HG02798 (cell line): ENCODE measurements at regions not wholly inside any gene's neighbourhood (a gene's known extent, or its start where the extent isn't known, plus 50 kb on each side); places are given as distances from the start of the nearest gene placed in this dataset.

ENCODE experiments used
- ATAC-seq: cut with Tn5 transposase; IDR thresholded peaks from one replicate; pipeline ENCODE4 v1.9.1; 2021; ENCODE audit warnings: mild to moderate bottlenecking; ENCODE audit not compliant: unreplicated experiment, poor library complexity

DNA sequence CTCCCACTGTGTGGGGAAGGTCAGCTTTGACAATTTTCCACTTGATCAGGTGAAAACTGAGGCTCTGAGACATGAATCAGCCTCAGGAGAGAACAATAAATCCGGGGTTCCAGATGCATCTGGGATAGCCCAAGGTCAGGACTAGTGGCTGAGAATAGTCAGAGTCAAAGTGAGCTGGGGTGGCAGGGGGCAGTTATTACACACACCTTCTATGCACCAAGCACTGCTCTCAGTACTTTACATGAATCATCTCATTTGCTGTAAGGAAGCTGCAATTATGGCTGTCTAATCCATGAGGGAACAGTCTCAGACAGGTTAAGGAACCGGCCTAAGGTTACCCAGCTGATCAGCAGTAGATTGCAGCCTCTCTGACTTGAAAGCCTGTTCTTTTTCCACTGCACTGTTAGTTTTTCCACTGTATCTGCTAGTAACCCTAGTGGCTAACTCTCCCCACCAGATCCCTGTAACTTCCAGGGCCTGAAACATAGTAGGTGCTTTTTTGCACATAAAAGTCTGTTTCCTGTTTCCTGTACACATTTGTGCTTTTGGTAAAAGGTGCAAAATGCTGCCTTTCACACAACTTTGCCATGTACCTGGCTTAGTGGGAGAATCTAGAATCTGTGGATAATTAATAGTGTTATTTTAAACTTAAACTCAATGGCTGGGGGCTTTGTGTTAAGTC is 125.9 kb downstream of the EMX2 start:
- ATAC-seq, result no peak

DNA sequence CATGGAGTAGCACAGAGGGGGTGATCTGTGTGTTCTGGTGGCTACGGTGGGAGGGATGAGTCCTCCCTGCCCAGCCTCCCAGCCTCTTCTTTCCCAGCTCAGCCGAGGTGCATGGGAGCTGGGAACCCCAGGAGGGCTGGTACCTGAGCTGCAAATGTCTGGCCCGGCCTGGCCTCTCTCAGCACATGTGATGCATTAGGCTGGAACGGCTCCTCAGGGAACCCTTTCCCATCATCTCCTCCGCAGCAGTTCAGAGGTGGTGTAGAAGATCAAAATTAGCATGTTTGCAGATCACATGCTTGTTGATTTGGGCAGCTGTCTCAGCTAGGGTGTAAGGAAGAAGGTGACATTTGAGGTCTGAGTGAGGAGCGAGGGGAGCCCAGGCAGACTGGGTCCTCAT is 126.6 kb downstream of the EMX2 start:
- ATAC-seq, result no peak

DNA sequence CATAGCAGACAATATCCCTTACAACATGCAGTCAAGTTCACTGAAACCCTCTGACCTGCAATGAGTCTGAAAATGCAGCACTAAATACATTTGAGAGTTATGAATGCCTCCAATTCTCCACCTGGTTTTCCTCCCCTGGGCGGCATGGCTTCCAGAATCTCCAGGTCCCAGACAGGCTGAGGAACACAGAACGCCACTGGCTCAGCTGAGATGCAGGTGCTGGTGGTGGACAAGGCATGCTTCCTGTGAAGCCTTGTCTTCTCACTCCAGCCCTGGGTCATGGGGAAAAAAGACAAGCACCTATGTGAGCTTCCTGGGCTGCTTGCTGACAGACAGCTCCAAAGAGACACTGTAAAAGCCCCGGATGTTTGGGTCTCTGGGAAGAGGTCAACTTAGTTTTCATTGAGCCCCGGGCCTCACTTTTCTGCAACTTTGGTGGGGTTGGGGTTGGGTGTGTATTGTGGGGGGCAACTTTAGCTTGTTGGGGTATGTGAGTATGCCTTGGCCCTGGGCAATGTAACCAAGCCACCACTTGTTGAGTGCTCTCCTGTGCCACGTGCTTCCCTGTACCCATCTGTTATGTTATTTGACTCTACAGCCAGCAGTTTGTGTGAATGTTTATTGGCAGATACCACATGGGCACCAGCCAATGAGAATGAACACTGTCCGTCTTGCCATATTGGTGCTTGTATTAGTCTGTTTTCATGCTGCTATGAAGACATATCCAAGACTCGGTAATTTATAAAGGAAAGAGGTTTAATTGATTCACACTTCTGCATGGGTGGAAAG is 127.8 kb downstream of the EMX2 start:
- ATAC-seq, result no peak

DNA sequence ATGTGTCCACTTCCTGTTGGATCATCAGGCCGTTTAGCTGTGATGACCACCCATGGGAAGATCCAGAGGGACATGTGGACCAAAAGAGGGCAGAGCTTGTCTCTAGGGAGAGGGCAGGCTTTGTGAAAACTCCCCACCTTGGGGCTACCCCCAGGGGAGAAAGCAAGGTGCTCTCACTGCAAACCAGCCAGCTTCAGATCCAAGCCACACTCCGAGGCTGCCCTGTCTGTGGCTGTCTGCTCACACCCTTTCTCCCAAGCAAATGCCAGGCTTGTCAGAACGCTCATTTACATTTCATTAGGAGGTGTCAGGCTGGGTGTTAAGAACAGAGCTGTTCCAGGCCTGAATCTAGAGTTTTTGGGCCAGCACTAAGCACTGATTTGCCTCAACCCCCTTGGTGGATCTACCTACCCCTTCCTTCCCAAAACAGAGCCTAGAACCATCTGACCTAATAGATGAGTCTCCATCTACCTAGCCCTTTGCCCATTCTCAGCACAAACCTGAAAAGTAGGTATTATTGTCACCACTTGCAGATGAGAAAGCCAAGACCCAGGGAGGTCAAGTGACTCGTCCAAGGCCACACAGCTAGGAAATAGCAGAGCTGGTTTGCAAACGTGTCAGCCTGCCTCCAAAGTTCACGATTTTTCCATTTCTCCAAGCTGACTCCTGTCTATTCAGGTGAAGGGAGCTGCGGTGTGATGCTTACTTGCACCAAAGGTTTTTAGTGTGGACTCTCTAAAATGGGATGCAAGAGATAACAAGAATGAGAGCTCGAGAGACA is 130.9 kb downstream of the EMX2 start:
- ATAC-seq, result no peak

DNA sequence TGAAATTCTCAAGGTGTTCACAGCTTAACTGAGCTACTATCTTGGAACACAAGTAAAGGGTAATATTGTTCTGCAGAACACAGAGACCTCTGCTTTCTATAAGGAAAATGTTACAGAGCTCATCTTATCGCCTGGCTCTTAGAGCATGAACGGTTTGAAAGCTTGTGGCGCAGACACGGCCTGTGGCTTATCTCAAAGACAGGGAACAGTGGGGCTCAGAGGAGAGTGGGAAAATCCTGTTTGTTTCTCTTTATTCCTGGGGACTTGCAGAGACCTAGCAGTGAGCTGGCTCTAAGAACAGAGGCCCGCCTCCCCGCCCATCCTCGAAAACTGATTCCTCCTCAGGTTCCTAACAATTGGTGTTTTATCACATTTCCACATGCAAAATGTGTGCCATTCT is 131.7 kb downstream of the EMX2 start:
- no peak for ATAC-seq

DNA sequence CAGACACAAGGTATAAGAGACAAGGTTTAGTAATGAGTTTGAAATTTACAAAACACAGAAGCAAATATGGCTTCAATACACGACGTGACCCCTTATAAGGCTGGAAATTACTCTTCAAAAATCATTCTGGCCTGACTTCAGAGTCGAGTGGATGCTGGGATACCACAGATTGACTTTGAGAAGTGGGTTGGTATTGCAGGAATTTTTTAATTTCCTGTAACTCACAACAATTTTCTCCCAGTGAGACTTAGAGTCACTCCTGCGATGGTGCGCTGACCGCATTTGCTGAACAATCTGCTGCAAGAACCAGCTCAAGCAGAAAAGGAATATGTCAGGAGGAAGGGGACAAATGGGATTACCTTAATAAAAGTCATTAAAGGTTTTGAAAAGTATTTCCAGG is 132.1 kb downstream of the EMX2 start:
- no peak for ATAC-seq

DNA sequence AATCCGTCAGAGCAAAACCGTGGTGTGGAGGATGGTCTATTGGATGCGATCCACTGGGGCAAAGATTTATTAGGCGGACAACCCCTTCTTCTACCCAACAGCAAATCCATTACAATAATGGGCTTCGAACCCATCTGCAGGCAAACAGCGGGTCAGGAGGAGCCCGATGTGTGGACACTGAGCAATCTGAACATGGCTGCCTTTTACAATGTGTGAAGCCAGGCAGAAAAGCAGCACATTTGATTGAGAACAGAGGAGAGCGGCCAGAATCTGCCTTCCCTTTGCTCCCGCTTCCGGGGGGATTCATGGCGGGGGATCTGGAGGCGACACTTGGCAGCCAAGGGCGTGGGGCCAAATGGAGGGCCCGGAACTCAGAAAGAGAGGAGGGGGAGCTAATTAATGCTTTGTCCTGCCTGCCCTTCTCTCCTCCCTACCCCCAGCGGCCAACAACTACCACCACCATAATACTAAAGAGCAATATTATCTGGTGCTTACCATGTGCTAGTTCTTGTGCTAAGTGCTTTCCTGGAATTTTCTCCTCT is 133.0 kb downstream of the EMX2 start:
- ATAC-seq, result no peak

DNA sequence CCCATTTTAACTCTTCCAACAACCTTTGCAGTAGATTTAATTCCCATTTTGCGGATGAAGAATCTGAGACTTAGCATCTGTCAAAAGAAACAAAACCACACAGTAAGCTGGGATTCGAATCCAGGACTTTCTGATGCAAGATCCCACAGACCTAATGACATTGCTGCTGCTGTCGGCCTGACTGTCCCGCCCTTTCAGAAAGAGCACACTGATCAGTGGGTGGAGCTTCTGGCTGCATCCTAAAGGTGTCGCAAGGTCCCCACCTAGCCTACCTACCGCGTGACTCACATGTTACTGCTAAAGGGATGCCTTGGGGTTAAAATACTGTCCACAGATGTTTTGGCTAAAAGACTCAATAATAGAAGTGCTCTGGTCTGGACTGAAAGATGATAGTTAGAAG is 134.7 kb downstream of the EMX2 start:
- ATAC-seq, result no peak

DNA sequence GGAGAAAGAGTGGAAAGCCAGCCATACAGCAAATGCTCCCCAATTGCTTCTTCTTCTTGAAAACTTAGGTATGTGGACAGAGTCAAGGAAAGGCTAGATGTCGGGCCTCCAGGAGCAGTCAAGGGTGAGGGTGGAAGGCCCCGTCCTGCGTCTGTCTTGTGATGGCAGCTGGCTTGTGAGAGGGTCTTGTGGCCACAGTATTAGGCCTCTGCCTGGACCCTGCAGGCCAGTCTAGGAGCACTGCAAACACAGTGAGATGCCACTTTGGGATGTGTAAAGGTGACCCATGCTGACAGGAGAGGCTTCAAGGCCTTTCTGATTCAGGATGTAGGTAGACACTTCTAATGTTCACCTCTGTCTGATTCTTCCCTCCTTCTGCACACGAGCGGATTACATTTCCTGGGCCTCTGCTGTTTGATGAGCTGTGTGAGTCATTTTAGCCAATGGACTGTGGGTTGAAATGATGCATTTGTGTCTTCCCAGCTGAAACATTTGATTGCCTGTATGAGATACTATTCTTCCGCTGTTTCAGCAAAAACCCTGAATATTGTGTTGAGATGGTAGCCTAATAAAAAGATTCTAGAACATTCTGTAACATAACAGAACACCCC is 135.4 kb downstream of the EMX2 start:
- no peak for ATAC-seq

DNA sequence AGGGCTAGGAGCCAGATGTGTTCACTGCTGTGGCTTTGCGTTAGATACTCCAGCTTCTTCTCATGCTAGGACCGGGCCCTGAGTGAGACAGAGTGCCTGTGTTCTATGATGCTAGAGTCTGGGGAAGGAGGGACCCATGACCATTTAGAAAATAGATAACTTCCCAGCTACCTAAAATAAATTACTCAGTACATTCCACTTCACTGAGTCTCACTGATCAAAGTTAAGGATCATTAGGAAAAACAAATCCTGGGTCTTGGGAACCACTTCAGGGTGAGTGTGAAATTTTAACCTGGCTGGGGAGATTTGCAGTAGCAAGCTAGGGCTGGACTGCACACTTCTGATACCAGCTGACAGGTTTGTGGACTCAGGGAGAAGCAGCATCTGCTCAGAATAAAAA is 138.1 kb downstream of the EMX2 start:
- ATAC-seq, result no peak

DNA sequence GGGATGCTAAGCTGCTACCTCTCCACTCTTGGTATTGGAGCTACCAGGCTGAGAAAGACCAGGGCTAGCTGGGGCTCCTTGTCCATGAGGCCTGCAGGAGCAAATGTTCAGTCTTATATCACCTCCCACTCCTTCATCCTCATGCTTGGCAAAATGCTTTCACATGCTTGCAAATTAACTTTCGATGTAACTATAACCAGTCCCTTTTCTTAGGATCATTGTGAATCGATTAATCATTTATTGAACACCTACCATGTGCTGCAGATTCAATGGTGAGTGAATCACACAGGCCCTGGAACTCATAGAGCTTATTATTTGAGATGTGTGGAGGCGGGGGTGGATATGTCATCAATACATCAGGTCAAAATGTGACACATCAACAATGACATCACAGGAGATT is 138.6 kb downstream of the EMX2 start:
- ATAC-seq, result no peak

DNA sequence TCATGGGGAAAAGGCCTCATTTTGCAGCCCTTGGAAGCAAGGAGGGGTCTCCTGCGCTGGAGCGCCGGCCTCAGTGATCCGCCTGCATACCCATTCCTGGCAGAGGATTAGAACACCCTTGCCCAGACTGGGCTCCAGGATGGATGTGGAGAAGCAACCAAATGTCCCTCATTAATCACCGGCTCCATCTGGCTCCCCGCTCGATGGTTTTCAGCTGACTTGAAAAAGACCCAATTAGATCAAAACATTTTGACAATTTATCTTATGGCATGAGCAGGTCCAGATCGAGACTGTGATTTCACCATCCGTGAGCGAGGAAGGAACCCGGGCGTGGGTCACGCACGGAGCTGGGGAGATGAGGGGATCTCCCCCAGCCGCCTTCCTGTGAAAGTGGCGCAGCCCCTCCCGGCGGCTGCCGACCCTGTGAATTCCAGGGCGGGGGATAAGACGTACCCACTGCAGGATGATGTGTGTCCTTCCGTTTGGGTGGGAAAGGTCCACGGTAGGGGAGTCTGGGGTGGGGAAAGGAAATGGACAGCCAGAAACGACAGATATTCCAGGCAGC is 141.6 kb downstream of the EMX2 start:
- ATAC-seq, result no peak

DNA sequence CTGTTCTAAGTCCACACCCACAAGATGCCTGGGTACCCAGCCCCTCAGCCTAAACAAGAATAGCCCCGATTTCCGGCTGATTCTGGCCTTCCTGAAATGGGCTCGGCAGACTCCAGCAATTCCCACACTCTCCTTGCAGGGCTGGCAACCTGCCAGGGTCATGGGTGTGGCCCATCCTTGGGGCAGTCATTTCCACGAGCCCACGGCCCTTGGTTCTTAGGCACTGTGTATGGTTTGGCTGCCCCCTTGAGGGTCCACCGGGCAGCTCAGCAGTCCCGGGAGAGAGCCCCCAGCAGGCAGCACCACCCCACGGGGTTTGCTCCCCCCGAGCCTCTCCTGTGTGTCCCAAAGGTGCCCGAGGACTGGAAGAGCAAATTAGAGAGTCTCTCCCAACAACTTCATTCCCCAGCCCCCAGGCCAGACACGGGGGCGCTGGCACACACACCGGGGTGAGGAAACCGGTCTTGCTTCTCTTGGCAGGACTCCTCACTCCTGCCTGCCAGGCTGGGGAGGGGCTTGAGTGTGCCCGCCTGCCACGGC is 142.2 kb downstream of the EMX2 start:
- ATAC-seq, result no peak

DNA sequence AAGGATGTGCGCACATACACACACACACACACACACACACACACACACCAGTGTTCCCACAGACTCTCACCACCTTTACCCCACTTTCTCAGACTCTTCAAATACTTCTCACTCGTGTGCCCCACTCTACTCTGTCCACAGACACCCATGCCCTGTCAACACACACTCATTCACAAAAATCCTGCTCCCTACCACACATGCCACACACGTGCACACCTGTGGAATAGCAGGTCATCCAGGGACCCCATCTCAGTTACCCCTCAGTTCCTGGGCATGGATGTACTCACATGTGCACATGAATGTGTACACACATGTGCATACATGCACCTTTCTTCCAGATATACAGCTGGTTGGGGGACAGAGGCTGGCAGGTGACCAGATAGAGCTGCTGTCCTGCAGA is 142.9 kb downstream of the EMX2 start:
- no peak for ATAC-seq

DNA sequence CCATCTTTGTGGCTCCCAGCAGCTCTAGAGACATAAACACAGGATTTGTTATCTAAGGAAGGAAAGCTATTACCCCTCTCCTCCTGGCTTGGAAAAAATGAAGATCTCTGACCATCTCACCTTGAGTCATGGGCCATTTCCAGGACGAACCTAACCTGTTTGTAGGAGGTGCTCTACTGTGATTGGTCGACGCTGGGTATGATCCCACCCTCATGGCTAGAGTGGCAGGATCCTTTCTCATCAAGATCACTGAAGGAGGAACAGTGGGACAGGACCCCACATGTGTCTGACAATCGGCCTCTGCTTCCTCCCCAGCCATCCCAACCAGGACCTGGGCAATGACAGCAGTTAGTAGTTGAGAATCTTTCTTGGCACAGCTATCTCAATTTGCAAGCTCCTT is 144.1 kb downstream of the EMX2 start:
- ATAC-seq, result no peak

DNA sequence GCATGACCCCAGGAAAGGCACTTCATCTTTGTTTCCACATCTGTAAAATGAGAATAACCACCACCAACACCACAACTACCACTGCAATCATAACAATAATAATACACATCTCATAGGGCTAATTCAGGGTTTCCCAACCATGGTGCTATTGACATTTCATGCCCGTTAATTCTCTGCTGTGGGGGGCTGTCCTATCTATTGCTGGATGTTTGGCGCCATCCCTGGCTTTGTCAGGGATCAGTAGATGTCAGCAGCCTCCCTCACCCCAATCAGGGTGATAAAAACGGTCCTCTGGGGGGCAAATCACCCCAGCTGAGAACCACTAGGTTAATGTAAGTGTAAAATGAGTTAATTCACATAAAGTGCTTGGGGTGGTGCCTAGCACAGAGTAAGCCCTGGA is 145.8 kb downstream of the EMX2 start:
- ATAC-seq, result no peak

DNA sequence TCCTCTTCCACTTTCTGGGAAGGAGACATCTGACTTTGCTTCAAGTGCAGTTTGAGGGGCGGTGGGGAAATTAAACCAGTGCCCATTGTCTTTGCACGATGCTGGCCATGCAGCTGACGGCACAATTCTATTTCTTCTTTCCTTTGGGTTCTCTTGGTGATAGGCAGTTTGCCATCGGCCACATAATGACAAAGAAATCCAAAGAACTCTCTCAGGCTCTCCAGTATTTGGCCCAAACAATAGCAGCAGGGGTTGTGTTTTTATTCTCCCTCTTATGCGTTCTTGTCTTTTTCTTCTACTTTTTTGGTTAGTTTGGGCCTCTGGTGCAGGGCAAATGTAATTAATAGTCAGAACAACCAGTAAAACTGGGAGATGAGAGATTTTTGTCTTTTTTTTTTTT is 147.0 kb downstream of the EMX2 start:
- ATAC-seq, result no peak

DNA sequence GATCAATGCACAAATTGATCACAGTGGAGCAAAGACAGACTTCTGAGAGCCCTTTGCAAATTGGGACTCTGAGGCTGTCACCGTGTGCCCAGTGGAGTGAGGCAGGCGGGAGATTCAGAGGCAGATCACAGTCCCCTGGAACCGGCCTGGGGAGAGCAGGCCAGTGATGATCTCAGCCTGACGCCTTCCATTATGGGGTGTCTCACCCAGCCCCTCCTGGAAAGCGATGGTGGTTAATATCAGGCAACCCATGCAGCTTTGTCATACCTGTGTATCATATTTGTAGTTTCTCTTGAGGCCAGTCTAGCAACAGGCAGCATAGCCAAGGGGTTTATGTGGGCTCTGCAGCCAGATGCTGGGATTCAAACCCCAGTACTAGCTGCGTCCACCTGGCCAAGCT is 147.8 kb downstream of the EMX2 start:
- no peak for ATAC-seq

DNA sequence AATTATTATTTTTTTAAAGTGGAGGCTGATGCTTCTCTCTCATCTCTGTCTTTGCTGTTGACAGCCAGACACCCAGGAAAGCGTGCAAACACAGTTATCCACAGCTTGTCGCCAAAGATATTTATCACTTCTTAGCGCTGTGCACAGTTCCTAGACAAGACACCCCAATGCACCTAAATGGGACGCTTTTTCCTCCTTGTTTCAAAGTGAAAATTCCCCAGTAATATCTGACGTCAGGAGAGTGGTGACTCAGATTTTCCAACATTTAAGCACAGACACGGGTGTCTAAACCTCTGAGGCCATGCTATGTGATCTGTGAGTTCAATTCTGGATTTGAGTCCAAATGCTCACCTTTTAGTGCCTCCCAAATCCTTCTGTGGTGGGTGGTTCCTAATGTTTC is 151.6 kb downstream of the EMX2 start:
- ATAC-seq, result no peak

DNA sequence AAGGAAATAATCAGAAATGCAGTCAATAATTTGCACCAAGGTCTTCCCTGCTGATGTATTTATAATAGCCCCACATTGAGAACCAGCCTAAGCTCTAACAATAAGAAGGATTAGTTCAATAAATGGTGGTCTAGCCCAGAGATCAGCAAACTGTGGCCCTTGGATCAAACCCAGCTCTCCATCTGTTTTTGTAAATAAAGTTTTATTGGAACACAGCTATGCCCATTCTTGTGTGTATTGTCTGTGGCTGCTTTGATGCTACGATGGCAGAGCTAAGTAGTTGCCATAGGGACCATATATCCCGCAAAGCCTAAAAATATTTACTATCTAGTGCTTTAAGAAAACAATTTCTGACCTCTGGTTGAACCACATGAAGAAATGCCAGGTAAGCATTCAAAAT is 154.9 kb downstream of the EMX2 start:
- ATAC-seq, result no peak
